Psoas muscle (tissue), 7 donors: ENCODE measurements at regions not wholly inside any gene's neighbourhood (a gene's known extent, or its start where the extent isn't known, plus 50 kb on each side); places are given as distances from the start of the nearest gene placed in this dataset.
A peak's percentile ranks its signal among the peaks of the same experiment; 100 is the strongest.

Experiments used
- ATAC-seq, 4 donors: fragments of 200-7000 bp; cut with Tn5 transposase; one replicate each; pipeline ENCODE4 v1.9.1; 2020; ENCODE audit warnings: moderate library complexity in 3 of 4, mild to moderate bottlenecking in 2 of 4
- DNase-seq, 2 donors: peaks; one replicate each; pipeline ENCODE4 v3.0.0-alpha.2; 2020
- H3K27ac ChIP-seq: fragments of 200-600 bp; one replicate; pipeline ENCODE4 v1.8.0; 2022
- H3K27me3 ChIP-seq, 3 donors: fragments of 200-600 bp in 1 of 3; one replicate each; pipeline versions ENCODE4 v1.6.1 to v1.8.0; 2013 to 2022; ENCODE audit warnings: low read length in 2 of 3, mild to moderate bottlenecking in 2 of 3, moderate library complexity in 1 of 3; ENCODE audit not compliant: insufficient read depth in 3 of 3
- H3K36me3 ChIP-seq, 2 donors: fragments of 200-600 bp in 1 of 2; one replicate each; pipeline versions ENCODE4 v1.6.1 to v1.8.0; 2013 to 2022; ENCODE audit warnings: low read depth in 1 of 2, mild to moderate bottlenecking in 1 of 2, moderate library complexity in 1 of 2; ENCODE audit not compliant: insufficient read depth in 1 of 2
- H3K4me1 ChIP-seq: fragments of 200-600 bp; one replicate; pipeline ENCODE4 v1.8.0; 2022
- H3K4me3 ChIP-seq: fragments of 200-600 bp; one replicate; pipeline ENCODE4 v1.8.0; 2022; ENCODE audit warnings: mild to moderate bottlenecking
- H3K9me3 ChIP-seq: fragments of 200-600 bp; one replicate; pipeline ENCODE4 v1.8.0; 2022
- WGBS, 3 donors: extraction: QIAGEN DNeasy Blood & Tissue Kit; methylation state at CpG; one replicate each; pipeline versions ENCODE4 v1.1.6 to v1.1.7; 2013; 5-methylcytosine and 5-hydroxymethylcytosine counted together
- intact Hi-C, 2 donors: fragments of 100-400 bp; cut with DNase I; formaldehyde crosslinking; loops; one replicate each; pipeline versions ENCODE4 v1.11.0 to v1.14.2; 2022
- TF ChIP-seq, protein P1 (sequence below): fragments of 200-600 bp; IDR thresholded peaks from one replicate; pipeline ENCODE4 v1.8.0; 2022; ENCODE audit warnings: antibody characterized with exemption
- donor health status: healthy with polysubstance abuse.
- donor health status: DM: no; HTN: no; CAD: no; lungs with moderate emphysema.
- donor health status: Bipolar disorder and iron deficiency.
- donor health status: healthy.
- donor health status: DM: yes; HTN: yes; CAD: no.
- donor health status: DM: no; HTN: no; CAD: no.
- donor health status: DM: yes; HTN: yes; CAD: no.

GRCh38 chr14:21874946-21875345 is 201.3 kb upstream of the OR4E1 start:
- DNase-seq: no peak
- Histone ChIP-seq H3K27ac (no peak overlapping the region), H3K27me3 (peaks cover 0 to 3% (median 0%) of the 10 kb centered on the region in 3 donors), H3K4me3 (no peak overlapping the region), H3K9me3 (no peaks in the 10 kb centered on the region), H3K36me3 (no peaks in the 10 kb centered on the region), H3K4me1 (no peaks in the 10 kb centered on the region)
- TF ChIP-seq, protein P1, sequence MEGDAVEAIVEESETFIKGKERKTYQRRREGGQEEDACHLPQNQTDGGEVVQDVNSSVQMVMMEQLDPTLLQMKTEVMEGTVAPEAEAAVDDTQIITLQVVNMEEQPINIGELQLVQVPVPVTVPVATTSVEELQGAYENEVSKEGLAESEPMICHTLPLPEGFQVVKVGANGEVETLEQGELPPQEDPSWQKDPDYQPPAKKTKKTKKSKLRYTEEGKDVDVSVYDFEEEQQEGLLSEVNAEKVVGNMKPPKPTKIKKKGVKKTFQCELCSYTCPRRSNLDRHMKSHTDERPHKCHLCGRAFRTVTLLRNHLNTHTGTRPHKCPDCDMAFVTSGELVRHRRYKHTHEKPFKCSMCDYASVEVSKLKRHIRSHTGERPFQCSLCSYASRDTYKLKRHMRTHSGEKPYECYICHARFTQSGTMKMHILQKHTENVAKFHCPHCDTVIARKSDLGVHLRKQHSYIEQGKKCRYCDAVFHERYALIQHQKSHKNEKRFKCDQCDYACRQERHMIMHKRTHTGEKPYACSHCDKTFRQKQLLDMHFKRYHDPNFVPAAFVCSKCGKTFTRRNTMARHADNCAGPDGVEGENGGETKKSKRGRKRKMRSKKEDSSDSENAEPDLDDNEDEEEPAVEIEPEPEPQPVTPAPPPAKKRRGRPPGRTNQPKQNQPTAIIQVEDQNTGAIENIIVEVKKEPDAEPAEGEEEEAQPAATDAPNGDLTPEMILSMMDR: no peak
- WGBS, 3 donors: 65 to 84% (median 66%) methylated on average over 1 of the region's 1 CpG
- intact Hi-C loops: no loop called here
- no peak for ATAC-seq

DNA sequence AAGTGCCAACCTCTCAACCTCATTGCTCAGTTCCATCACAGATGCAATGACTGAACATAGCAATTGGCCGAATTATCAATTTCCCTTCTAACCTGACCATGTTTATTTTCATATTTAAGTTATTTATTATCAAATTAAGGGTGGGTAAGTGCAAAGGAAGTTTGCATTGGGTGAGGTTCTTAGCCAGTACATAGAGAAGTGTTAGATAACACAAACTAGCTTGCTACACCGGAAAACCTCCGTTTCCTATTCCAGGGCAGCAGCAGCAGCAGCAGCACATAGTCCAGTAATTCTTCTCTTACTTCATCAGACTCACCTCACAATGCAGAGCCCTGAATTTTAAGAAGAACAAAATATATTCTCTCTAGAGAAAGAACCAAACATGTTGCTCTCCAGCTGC is 200.5 kb upstream of the OR4E1 start:
- H3K4me3 ChIP-seq: no peak overlapping the region
- intact Hi-C loops: no loop called here
- H3K36me3 ChIP-seq: no peaks in the 10 kb centered on the region
- no peaks in the 10 kb centered on the region for H3K4me1 ChIP-seq
- peaks cover 0 to 3% (median 0%) of the 10 kb centered on the region in 3 donors for H3K27me3 ChIP-seq
- ATAC-seq (no peak), DNase-seq (no peak)
- no peak overlapping the region for H3K27ac ChIP-seq
- WGBS, 3 donors: 64 to 88% (median 82%) methylated on average over 3 of the region's 3 CpGs
- TF ChIP-seq, protein P1: no peak
- no peaks in the 10 kb centered on the region for H3K9me3 ChIP-seq

- ATAC-seq: no peak
- WGBS, 3 donors: 60 to 75% (median 70%) methylated on average over 2 of the region's 2 CpGs
- Histone ChIP-seq H3K4me1 (no peaks in the 10 kb centered on the region), H3K27ac (no peak overlapping the region), H3K27me3 (peaks cover 0 to 3% (median 0%) of the 10 kb centered on the region in 3 donors), H3K36me3 (no peaks in the 10 kb centered on the region), H3K4me3 (no peak overlapping the region), H3K9me3 (no peaks in the 10 kb centered on the region)
- no peak for DNase-seq
- intact Hi-C loops: no loop called here
- TF ChIP-seq, protein P1: peak; percentile 27
These were observed 194.9 kb upstream of the OR4E1 start for GRCh38 chr14:21868442-21869046.

DNA sequence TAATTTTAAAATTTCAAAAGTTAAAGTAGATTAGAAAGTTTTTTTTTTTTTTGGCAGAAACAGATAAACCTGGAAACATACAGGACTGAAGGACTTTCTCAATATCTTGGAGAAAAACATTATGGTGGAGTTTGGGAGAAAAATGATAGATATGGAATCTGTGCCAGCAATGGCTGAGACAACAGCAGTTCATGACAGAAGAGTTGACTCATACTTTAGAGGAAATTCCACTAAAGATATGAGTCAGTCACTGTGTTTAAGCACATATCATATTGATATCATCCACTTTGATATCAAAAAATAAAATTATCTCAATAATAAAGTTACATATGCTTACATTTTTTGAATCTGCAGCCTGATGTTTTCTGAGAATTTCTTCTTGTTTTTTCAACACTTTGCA is 193.9 kb upstream of the OR4E1 start:
- TF ChIP-seq, protein P1: no peak
- Histone ChIP-seq H3K4me1 (no peaks in the 10 kb centered on the region), H3K36me3 (no peaks in the 10 kb centered on the region), H3K27ac (no peak overlapping the region), H3K27me3 (peaks cover 0 to 3% (median 0%) of the 10 kb centered on the region in 3 donors), H3K9me3 (no peaks in the 10 kb centered on the region), H3K4me3 (no peak overlapping the region)
- intact Hi-C loops: no loop called here
- ATAC-seq: no peak
- no peak for DNase-seq

DNA sequence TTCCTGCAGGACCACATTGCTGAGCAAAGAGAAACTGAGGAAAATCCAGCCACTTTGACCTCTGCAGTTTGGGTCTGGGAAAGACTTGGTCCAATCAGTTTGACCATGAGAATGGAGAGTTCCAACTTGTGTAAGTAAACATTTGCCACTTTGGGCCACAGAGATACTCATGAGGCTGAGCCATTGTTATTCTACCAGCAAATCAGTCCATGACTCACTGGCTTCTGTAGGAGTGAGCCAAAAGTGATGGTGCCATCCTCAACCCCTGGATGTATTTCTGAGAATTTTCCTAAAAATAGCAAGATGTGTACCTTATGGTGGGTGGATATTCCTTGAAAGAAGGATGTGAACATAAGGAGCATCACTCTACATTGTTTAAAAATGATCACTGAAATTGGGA is 192.9 kb upstream of the OR4E1 start:
- Histone ChIP-seq H3K27ac (no peak overlapping the region), H3K9me3 (no peaks in the 10 kb centered on the region), H3K36me3 (no peaks in the 10 kb centered on the region), H3K27me3 (no peaks in the 10 kb centered on the region), H3K4me3 (no peak overlapping the region), H3K4me1 (no peaks in the 10 kb centered on the region)
- ATAC-seq: no peak
- TF ChIP-seq, protein P1: no peak
- intact Hi-C loops: no loop called here
- DNase-seq: no peak
